NB4 (cell line): ENCODE measurements at regions not wholly inside any gene's neighbourhood (a gene's known extent, or its start where the extent isn't known, plus 50 kb on each side); places are given as distances from the start of the nearest gene placed in this dataset.

Source experiments
- DNase-seq: peaks from one replicate; pipeline ENCODE4 v3.0.0; 2010; ENCODE audit warnings: low read depth
- H3K4me3 ChIP-seq: one replicate; pipeline ENCODE4 v1.5.1; 2011; ENCODE audit warnings: mild to moderate bottlenecking, low read depth, low read length, moderate library complexity
- CTCF ChIP-seq: IDR thresholded peaks from one replicate; pipeline ENCODE4 v1.5.1; 2012; ENCODE audit warnings: low read depth, low read length
- MAX ChIP-seq: IDR thresholded peaks from 2 replicates; pipeline ENCODE4 v1.6.1; 2011; ENCODE audit warnings: low read depth, low read length
- MYC ChIP-seq: IDR thresholded peaks from 2 replicates; pipeline ENCODE4 v1.6.1; 2011; ENCODE audit warnings: low read depth, low read length
- POLR2A ChIP-seq: IDR thresholded peaks from 2 replicates; pipeline ENCODE4 v1.6.1; 2011; ENCODE audit warnings: mild to moderate bottlenecking; ENCODE audit not compliant: insufficient read length; ENCODE audit errors: extremely low read depth

- no peak overlapping the region for H3K4me3 ChIP-seq
- DNase-seq = no peak
- TF ChIP-seq POLR2A (no peak), MAX (no peak)
Observed at GRCh38 chr5:124303366-124303765, 443.1 kb downstream of the ZNF608 start.

- no peak for TF ChIP-seq MAX
- TF ChIP-seq POLR2A = no peak
- no peak for TF ChIP-seq CTCF
- no peak for TF ChIP-seq MYC
- no peak for DNase-seq
- H3K4me3 ChIP-seq = no peak overlapping the region
Observed at GRCh38 chr5:124302533-124302932, 443.9 kb downstream of the ZNF608 start.

GRCh38 chr5:124301850-124302249 lies 444.6 kb downstream of the ZNF608 start:
- no peak overlapping the region for H3K4me3 ChIP-seq
- no peak for DNase-seq
- TF ChIP-seq CTCF = no peak
- TF ChIP-seq MAX = no peak
- no peak for TF ChIP-seq POLR2A
- TF ChIP-seq MYC = no peak

GRCh38 chr5:124300815-124301621 lies 445.4 kb downstream of the ZNF608 start:
- no peak for DNase-seq
- H3K4me3 ChIP-seq = no peak overlapping the region
- TF ChIP-seq MAX (no peak), CTCF (no peak), MYC (no peak), POLR2A (no peak)

- H3K4me3 ChIP-seq = no peak overlapping the region
- no peak for DNase-seq
- TF ChIP-seq MYC (no peak), POLR2A (no peak), CTCF (no peak)
Observed at GRCh38 chr5:124297826-124298225, 448.6 kb downstream of the ZNF608 start.

GRCh38 chr5:124292322-124292855 lies 454.1 kb downstream of the ZNF608 start:
- TF ChIP-seq MAX = no peak
- TF ChIP-seq POLR2A = no peak
- TF ChIP-seq MYC = no peak
- TF ChIP-seq CTCF = no peak
- no peak for DNase-seq
- no peak overlapping the region for H3K4me3 ChIP-seq
